HCT116 (cell line): ENCODE measurements at regions not wholly inside any gene's neighbourhood (a gene's known extent, or its start where the extent isn't known, plus 50 kb on each side); places are given as distances from the start of the nearest gene placed in this dataset.

Source experiments
- ATAC-seq: fragments of 200-7000 bp; cut with Tn5 transposase; 2 replicates; pipeline ENCODE4 v1.9.1; 2020; ENCODE audit warnings: mild to moderate bottlenecking, moderate library complexity
- BruUV-seq: library from RNA; stranded (reverse); fragments of 400-500 nt; replicated peaks from 2 replicates; lab custom pipeline; 2021; lab: Mats Ljungman, UMichigan
- CTCF ChIA-PET: fragments of 300-600 bp; sonication (Branson Sonifier 250); formaldehyde crosslinking; loops from one replicate; lab custom pipeline; 2021; ENCODE audit warnings: antibody characterized with exemption; lab: Charles Lee
- POLR2A ChIA-PET: fragments of 300-600, 350-600 bp; sonication (Branson Sonifier 250); formaldehyde crosslinking; loops from one replicate; lab custom pipeline; 2021; ENCODE audit warnings: antibody characterized with exemption; lab: Charles Lee
- RAD21 ChIA-PET, 2 experiments: fragments of 300-600 bp; sonication (Branson Sonifier 250); formaldehyde crosslinking; loops; one replicate each; lab custom pipeline; 2023; ENCODE audit warnings: low total read pairs in 2 of 2; ENCODE audit not compliant: uncharacterized antibody in 2 of 2, unreplicated experiment in 2 of 2, low non-redundant PET in 1 of 2; lab: Charles Lee
- DNase-seq: peaks from one replicate; pipeline ENCODE4 v3.0.0-alpha.2; 2010; ENCODE audit warnings: low read depth, low spot score
- H2AFZ ChIP-seq: fragments of 200-600 bp; shearing (Covaris generic), sonication (generic); 2 replicates; pipeline ENCODE4 v1.6.1; 2017; ENCODE audit warnings: low read depth, mixed run types, mixed read lengths, antibody characterized with exemption, low read length; ENCODE audit not compliant: poor library complexity, severe bottlenecking
- H3K27ac ChIP-seq: 2 replicates; pipeline ENCODE4 v1.5.1; 2012; ENCODE audit warnings: low read depth, low read length
- H3K27me3 ChIP-seq: fragments of 200-600 bp; sonication (generic); 2 replicates; pipeline ENCODE4 v1.6.1; 2016; ENCODE audit warnings: mixed run types, low read length, mixed read lengths; ENCODE audit not compliant: insufficient read depth
- H3K36me3 ChIP-seq, 2 experiments: fragments of 200-500 bp in 1 of 2; fragments of 200-600 bp in 1 of 2; sonication (Bioruptor generic) in 1 of 2; sonication (generic) in 1 of 2; 2 replicates each; pipeline versions ENCODE4 v1.5.1 to v1.6.1; 2014 to 2016; ENCODE audit warnings: low read length in 2 of 2, inconsistent platforms in 1 of 2, mixed read lengths in 1 of 2, mixed run types in 1 of 2; ENCODE audit not compliant: insufficient read depth in 2 of 2, control insufficient read depth in 1 of 2
- H3K4me1 ChIP-seq, 2 experiments: fragments of 200-600 bp in 1 of 2; sonication (generic) in 1 of 2; 2 replicates each; pipeline versions ENCODE4 v1.5.1 to v1.6.1; 2012 to 2017; ENCODE audit warnings: low read length in 2 of 2, inconsistent platforms in 1 of 2, mild to moderate bottlenecking in 1 of 2, mixed read lengths in 1 of 2, mixed run types in 1 of 2, moderate library complexity in 1 of 2; ENCODE audit not compliant: insufficient read depth in 2 of 2, control insufficient read depth in 1 of 2
- H3K4me2 ChIP-seq: fragments of 200-600 bp; sonication (generic); 2 replicates; pipeline ENCODE4 v1.6.1; 2017; ENCODE audit warnings: mixed run types, low read length, mixed read lengths
- H3K4me3 ChIP-seq, 2 experiments: fragments of 200-600 bp in 1 of 2; sonication (generic) in 1 of 2; replicated peaks in 1 of 2; 2 replicates each; pipeline ENCODE4 v1.5.1; 2011 to 2016; ENCODE audit warnings: low read length in 2 of 2, control low read depth in 1 of 2, low read depth in 1 of 2, mild to moderate bottlenecking in 1 of 2, mixed read lengths in 1 of 2, mixed run types in 1 of 2
- H3K79me2 ChIP-seq: fragments of 200-600 bp; sonication (generic); 2 replicates; pipeline ENCODE4 v1.6.1; 2017; ENCODE audit warnings: mild to moderate bottlenecking, mixed run types, low read length, moderate library complexity, mixed read lengths; ENCODE audit not compliant: insufficient read depth
- H3K9ac ChIP-seq: fragments of 200-600 bp; sonication (generic); 2 replicates; pipeline ENCODE4 v1.6.1; 2016; ENCODE audit warnings: low read length, mixed read lengths
- H3K9me2 ChIP-seq: fragments of 200-600 bp; sonication (generic), shearing (Covaris generic); 2 replicates; pipeline ENCODE4 v1.6.1; 2017; ENCODE audit warnings: mixed run types, mild to moderate bottlenecking, moderate library complexity; ENCODE audit not compliant: insufficient read depth
- H3K9me3 ChIP-seq, 2 experiments: fragments of 200-500 bp in 1 of 2; fragments of 200-600 bp in 1 of 2; sonication (Bioruptor generic) in 1 of 2; sonication (generic) in 1 of 2; 2 replicates each; pipeline ENCODE4 v1.6.1; 2014 to 2017; ENCODE audit warnings: low read length in 2 of 2, mixed read lengths in 2 of 2, inconsistent platforms in 1 of 2, low read depth in 1 of 2, mild to moderate bottlenecking in 1 of 2, mixed run types in 1 of 2, moderate library complexity in 1 of 2; ENCODE audit not compliant: control insufficient read depth in 1 of 2, insufficient read depth in 1 of 2
- H4K20me1 ChIP-seq: fragments of 200-600 bp; sonication (generic), shearing (Covaris generic); 2 replicates; pipeline ENCODE4 v1.6.1; 2017; ENCODE audit warnings: mixed run types, mild to moderate bottlenecking, moderate library complexity; ENCODE audit not compliant: insufficient read depth
- EGR1 ChIP-seq: IDR thresholded peaks from 2 replicates; pipeline ENCODE4 v1.6.1; 2012; ENCODE audit warnings: low read depth
- ELF1 ChIP-seq: IDR thresholded peaks from 2 replicates; pipeline ENCODE4 v1.6.1; 2012; ENCODE audit warnings: low read depth, borderline replicate concordance
- EZH2 ChIP-seq: fragments of 200-600 bp; sonication (generic); IDR thresholded peaks from 2 replicates; pipeline ENCODE4 v1.6.1; 2017; ENCODE audit warnings: antibody characterized with exemption, mixed run types
- EZH2phosphoT487 ChIP-seq: fragments of 200-600 bp; IDR thresholded peaks from 2 replicates; pipeline ENCODE4 v1.6.1; 2018; ENCODE audit warnings: antibody characterized with exemption, borderline replicate concordance
- FOSL1 ChIP-seq: IDR thresholded peaks from 2 replicates; pipeline ENCODE4 v1.6.1; 2012; ENCODE audit warnings: low read depth
- POLR2A ChIP-seq: IDR thresholded peaks from 2 replicates; pipeline ENCODE4 v1.7.0; 2011; ENCODE audit warnings: borderline replicate concordance; ENCODE audit not compliant: insufficient read depth, insufficient read length; ENCODE audit errors: extremely low read depth
- RAD21 ChIP-seq: IDR thresholded peaks from 2 replicates; pipeline ENCODE4 v1.6.1; 2012; ENCODE audit warnings: low read depth, mild to moderate bottlenecking
- ZFX ChIP-seq: fragments of 450-650 bp; IDR thresholded peaks from 2 replicates; pipeline ENCODE4 v1.6.1; 2017
- intact Hi-C: fragments of 100-400 bp; cut with micrococcal nuclease; formaldehyde crosslinking; loops from 2 replicates; pipeline ENCODE4 v1.10.0; 2022
- TF ChIP-seq, protein P1 (sequence below): IDR thresholded peaks from 2 replicates; pipeline ENCODE4 v1.6.1; 2012
- TF ChIP-seq, protein P2 (sequence below): IDR thresholded peaks from 2 replicates; pipeline ENCODE4 v1.6.1; 2012; ENCODE audit warnings: low read depth

DNA sequence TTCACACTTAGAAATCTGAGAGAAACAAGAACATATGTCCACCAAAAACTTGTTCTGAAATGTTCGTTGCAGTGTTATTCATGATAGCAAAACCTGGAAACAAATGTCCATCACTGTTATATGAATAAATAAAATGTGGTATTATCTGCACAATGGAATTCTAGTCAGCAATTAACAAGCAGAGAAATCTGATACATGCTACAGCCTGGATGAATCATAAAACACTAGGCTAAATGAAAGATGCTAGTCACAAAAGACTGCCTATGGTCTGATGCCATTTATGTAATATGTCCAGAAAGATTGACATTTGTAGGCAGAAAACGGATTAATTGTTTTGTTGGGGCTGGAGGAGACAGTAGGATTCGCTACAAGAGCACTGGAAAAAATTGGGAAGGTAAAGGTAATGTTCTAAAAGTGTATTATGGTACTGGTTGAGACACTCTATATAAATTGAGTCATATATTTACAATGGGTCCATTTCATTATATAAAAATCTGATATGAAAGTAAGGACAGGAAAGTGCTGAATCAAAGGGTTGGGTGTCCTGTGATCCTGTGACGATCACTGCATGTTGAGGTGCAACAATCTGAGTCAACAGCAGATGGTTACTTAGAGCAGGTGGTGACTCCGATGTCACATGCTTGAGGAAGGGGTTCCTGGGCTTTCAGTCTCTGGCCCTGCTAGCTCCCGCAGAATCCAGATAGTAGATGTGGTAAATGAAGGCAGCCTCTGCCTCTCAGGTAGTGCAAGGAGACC is 102.1 kb upstream of the NBPF4 start:
- DNase-seq: no peak
- Histone ChIP-seq H4K20me1 (no peaks in the 10 kb centered on the region), H3K27me3 (no peaks in the 10 kb centered on the region), H3K36me3 (no peaks in the 10 kb centered on the region), H3K9me2 (no peaks in the 10 kb centered on the region), H2AFZ (no peak overlapping the region), H3K9ac (no peak overlapping the region), H3K27ac (no peak overlapping the region), H3K79me2 (no peaks in the 10 kb centered on the region), H3K9me3 (no peaks in the 10 kb centered on the region), H3K4me2 (no peak overlapping the region), H3K4me3 (no peak overlapping the region), H3K4me1 (no peaks in the 10 kb centered on the region)
- ChIA-PET RAD21 (no interaction called here), POLR2A (no interaction called here), CTCF (no interaction called here)
- no TSS peak for BruUV-seq
- ATAC-seq: no peak
- intact Hi-C loops: no loop called here
- TF ChIP-seq FOSL1 (no peak), ZFX (no peak), EZH2 (no peak), RAD21 (no peak), EZH2phosphoT487 (no peak), ELF1 (no peak), EGR1 (no peak), POLR2A (no peak)
- TF ChIP-seq, protein P1, sequence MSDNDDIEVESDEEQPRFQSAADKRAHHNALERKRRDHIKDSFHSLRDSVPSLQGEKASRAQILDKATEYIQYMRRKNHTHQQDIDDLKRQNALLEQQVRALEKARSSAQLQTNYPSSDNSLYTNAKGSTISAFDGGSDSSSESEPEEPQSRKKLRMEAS: no peak
- TF ChIP-seq, protein P2, sequence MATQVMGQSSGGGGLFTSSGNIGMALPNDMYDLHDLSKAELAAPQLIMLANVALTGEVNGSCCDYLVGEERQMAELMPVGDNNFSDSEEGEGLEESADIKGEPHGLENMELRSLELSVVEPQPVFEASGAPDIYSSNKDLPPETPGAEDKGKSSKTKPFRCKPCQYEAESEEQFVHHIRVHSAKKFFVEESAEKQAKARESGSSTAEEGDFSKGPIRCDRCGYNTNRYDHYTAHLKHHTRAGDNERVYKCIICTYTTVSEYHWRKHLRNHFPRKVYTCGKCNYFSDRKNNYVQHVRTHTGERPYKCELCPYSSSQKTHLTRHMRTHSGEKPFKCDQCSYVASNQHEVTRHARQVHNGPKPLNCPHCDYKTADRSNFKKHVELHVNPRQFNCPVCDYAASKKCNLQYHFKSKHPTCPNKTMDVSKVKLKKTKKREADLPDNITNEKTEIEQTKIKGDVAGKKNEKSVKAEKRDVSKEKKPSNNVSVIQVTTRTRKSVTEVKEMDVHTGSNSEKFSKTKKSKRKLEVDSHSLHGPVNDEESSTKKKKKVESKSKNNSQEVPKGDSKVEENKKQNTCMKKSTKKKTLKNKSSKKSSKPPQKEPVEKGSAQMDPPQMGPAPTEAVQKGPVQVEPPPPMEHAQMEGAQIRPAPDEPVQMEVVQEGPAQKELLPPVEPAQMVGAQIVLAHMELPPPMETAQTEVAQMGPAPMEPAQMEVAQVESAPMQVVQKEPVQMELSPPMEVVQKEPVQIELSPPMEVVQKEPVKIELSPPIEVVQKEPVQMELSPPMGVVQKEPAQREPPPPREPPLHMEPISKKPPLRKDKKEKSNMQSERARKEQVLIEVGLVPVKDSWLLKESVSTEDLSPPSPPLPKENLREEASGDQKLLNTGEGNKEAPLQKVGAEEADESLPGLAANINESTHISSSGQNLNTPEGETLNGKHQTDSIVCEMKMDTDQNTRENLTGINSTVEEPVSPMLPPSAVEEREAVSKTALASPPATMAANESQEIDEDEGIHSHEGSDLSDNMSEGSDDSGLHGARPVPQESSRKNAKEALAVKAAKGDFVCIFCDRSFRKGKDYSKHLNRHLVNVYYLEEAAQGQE: no peak
